GM19372 (cell line): ENCODE measurements at regions not wholly inside any gene's neighbourhood (a gene's known extent, or its start where the extent isn't known, plus 50 kb on each side); places are given as distances from the start of the nearest gene placed in this dataset.
"Not testable (repeated sequence)": the region's sequence is repeated elsewhere in the genome, so short reads cannot be mapped to it uniquely, and the experiment has no call there.

Source experiments
- ATAC-seq: cut with Tn5 transposase; IDR thresholded peaks from one replicate; pipeline ENCODE4 v1.9.1; 2021; ENCODE audit warnings: mild to moderate bottlenecking, low read depth, moderate library complexity; ENCODE audit not compliant: unreplicated experiment

DNA sequence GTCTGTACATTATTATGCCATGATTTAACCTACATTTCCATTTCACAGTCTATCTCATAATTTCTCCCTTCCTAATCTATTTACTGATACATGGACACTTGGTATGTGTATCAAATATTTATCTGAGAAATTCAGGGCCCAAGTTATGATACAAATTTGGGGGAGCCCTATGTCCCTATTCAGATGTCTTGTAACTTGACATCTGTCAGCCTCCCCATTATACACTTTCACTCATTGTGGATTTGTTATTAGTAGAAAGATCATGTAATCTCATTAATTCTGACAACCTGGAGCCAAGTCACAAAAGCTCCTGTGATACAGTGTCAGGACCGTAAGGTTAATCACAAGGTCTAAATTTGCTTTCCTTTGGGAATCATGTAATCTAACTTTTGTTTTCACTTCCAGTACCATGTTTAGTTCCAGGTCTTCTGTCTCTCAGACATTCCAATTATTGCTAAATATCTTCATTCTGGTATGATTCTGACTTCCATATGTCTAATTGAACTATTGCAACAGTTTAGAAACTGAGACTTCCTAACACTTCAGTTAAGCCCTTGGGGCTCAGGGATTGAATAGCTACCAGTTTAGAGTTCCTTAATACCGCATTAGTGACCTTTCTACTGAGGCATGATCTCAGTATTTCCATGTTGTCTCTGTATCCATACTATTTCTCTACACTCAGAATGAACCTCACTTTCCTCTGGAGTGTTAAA, 182.9 kb upstream of the NUDT12 start:
- ATAC-seq, result no peak

DNA sequence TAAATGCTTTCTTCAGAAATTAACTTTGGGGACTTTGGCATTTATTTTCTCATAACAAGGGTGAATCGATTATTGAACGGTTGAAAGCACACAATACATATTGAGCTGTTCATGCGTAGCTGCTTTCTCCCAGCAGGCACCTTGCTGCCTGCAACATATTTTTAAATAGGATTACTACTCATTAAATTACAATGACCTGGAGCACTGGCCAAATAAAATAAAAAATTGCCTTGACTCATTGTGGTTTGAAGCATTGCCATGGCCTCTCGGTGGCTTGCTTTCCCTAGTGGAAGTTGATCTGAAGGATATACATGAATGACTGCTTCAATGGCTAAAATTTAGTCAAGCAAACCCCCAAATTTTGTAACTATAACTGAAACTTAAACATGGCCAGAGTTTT, 181.6 kb upstream of the NUDT12 start:
- ATAC-seq, result no peak

DNA sequence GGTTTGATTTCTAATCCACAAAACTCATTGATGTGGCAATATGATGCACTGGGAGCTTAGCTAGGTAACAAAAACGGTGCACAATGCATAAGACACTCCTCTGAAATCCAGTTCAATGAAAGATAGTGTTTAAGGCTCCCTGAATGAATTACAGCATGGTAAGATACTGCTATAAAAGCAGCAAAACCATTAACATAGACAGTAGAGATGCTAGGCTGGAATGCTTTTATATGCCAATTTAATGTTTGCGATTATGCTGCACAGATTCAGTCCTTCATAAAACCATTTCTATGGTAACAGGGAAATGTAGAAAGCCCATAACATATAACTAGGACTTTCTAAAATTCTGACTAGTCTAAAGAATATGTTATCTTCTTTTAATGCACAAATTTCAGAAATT, 180.8 kb upstream of the NUDT12 start:
- ATAC-seq, result no peak

DNA sequence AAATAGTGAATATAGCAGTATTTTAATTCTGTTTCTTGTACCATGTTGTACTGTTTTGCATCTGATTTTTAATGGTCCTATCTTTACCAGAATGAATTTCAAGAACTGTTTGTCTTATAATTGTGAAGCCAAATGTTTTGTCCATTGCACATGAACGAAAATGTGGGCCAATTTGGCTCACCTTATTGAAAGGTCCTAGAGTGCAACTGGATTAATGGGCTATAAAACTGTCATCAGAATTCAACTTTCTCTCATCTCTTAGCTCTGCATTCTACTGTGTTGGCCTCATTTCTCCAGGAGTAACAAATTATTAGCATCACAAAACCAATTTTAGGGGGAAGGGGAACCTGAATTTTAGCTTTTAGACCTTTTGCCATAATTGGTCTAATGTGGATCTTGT, 179.4 kb upstream of the NUDT12 start:
- ATAC-seq, result no peak

- not testable (repeated sequence) for ATAC-seq
Observed at GRCh38 chr5:103736343-103736742, 173.8 kb upstream of the NUDT12 start.

DNA sequence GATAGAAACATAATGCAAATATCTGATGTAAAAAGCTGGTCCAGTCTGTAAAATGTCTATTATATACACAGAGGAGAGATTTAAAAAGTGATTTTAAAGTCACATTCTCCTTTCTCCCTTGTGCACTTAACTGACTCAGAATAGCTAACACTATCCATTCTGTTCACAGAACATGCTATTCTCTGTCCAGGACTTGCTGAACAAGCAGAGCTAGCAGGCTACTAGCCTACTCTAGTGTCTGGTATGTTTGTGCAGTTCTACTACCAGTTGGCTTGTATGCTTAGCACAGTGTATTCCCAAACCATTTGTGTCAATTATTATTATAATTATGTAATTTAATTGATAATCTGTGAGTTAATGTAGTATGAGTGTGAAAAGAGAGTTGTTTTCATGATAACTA, 161.7 kb upstream of the NUDT12 start:
- no peak for ATAC-seq

- no peak for ATAC-seq
Observed at GRCh38 chr5:103721183-103721582, 158.6 kb upstream of the NUDT12 start.

GRCh38 chr5:103718108-103718507, 155.5 kb upstream of the NUDT12 start:
- no peak for ATAC-seq

- ATAC-seq, result no peak
Observed at GRCh38 chr5:103708601-103709000, 146.0 kb upstream of the NUDT12 start.

DNA sequence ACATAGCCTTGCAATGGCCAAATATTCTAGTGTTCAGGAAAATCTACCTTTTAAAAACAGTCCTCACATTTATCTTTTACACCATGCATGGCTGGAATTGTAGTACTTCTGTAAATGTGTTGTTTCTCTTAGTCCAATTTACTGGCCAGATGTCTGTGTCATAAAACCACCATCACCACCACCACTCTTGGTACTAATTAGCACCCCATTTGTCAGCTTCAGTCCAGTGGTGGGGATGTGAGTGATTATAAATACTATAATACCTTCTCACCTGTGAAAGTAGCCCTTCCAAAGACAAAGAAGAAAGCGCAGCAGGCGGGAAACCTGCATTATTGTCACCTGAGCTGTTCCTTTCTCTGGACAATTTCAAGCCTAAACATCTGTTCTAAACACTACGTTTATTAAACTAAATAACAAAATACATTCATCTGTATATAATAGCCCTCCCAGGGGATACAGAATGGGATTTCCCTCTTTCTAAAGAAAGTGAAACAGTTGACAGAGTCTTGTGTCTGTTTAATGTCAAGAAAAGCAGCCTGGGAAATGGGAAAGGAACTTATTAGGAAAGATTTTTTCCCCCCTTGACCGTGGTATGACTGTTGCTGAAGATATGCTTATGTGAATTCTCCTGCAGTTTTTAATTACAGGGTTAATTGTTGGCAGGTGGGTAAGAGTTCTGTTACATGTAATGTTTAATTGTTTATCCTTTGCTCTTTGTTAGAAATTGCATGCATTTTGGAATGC, 144.5 kb upstream of the NUDT12 start:
- no peak for ATAC-seq

GRCh38 chr5:103703617-103704016, 141.0 kb upstream of the NUDT12 start:
- ATAC-seq, result no peak

DNA sequence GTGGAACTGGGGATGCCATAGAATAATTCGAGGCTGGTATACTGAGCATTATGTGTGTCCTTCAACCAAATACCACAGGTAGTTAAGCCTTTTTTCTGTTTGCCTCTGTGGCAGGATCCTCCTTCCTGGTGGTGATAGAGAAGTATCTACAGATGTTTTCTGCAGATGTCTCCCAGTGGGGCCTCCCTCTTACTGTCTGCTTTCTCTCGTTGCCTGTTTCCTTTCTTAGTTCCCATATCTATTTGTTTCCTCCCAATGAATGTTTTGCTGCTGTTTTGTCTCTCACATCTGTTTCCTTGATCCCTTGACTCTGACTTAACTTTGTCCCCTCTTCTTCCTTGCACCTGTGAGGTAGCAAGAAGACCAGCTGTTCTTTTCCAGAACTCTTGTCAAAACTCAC, 130.9 kb upstream of the NUDT12 start:
- ATAC-seq, result no peak

- no peak for ATAC-seq
Observed at GRCh38 chr5:103690676-103691075, 128.1 kb upstream of the NUDT12 start.

DNA sequence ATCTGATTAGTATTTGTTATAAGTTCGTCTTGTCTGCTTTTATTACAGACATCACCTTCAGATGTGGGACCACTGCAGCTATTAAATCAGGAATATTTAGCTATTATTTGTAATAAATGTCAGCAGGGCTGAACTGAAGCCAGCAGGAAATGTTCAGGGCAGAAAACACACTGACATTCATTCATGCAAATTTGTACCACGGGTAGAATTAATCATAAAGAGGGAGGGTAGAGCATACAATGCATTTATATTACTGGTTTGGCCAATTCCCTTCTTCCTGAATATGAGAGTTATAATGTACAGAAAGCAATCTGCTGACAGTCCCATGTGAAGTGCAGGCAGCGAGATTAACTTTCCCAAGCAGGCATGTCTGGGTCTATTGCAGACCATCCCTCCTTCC, 117.3 kb upstream of the NUDT12 start:
- ATAC-seq, result no peak

- ATAC-seq, result not testable (repeated sequence)
Observed at GRCh38 chr5:103676198-103676597, 113.6 kb upstream of the NUDT12 start.

DNA sequence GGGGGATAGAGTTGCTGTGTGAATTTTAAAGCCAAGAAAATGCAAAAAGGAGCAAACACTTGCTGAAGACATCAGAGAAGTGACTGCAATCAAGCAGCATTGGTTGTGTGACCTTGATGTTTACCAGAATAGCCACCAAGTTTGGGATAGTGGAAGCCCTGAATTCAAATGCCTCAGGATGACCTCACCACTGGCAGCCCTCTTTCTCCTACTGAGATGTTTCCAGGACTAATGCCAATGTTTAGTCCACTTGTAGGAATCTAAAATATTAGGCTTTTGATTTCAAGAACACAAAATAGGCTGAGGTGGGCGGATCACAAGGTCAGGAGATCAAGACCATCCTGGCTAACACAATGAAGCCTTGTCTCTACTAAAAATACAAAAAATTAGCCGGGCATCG, 112.2 kb upstream of the NUDT12 start:
- no peak for ATAC-seq

DNA sequence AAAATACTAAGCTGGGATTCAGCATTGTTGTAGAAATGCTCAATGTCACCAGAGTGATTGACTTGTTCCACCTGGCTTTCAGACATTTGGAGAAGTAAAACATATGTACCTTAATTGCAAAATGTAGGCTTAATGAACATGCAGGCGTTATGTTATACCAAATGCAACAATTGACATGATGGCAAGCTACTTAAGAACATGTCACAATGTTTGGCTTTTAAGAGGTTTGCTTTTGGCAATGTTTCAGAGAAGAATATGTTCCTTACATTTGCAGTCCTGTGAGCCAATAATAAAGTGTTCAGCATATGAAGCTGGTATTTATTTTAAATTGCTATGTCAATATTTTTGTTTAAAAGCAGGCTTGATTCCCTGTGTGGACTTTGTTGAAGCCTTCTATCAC, 111.7 kb upstream of the NUDT12 start:
- no peak for ATAC-seq

GRCh38 chr5:103669615-103670014, 107.0 kb upstream of the NUDT12 start:
- ATAC-seq, result no peak

GRCh38 chr5:103668281-103668680, 105.7 kb upstream of the NUDT12 start:
- ATAC-seq, result no peak

DNA sequence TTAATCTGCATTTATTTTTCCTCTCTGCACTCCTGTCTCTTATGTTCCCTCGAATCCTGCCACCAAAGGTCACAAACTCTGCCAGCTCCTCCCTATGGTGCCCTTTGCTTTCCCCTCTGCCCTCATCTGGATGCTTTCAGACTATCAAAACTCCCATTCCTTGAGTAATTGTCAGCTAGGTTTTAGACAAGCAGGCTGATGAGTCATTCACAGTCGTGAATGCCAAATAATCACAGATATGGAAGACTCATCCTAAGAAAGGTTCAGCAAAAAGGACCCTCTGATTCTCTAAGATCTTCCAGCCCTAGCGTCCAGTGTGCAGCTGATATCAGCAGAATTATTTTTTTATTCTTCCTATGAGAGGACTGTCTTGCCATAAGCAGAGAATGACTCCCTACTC, 104.5 kb upstream of the NUDT12 start:
- ATAC-seq, result no peak

DNA sequence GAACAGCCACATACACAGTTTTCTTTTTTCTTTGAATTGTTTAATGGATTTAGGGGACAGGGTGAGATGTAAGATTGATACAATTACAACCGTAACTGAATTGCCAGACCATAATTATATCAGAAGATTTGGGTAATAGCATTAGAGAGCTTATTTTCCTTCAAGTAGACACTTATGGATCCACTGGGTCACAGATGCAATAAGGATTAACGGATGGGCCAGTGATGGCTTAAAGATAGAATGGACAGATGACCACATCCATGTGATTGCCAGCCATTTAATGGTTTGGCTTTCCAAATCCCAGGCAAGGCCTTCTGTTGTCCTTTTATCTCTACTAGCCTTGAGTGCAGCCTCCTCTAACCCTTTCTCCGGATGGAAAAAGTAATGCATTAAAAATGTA, 94.7 kb upstream of the NUDT12 start:
- no peak for ATAC-seq

DNA sequence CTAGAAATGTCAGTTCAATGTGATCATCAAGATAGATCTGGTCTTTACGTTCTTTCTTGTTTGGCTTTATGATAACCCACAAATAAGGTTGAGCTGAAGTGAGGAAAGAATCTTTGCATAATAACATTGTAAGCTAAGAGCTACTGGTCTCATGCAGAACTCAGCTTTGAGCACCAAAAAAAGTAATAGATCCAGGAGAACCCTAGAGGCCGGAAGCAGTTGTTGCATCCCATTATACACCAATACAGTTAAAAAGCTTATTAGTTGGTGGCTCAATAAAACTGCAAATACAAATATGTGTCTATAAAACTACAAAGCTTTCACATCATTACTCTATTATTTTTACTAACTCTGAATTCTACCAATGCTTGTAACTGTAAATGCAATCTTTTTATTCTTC, 85.5 kb upstream of the NUDT12 start:
- ATAC-seq, result no peak
